Stimulated activated CD8-positive, alpha-beta memory T cell treated with anti-CD3 and anti-CD28 coated beads, Interleukin-4, amount 100 ng/mL, for 24 hours (primary cell): ENCODE measurements at regions not wholly inside any gene's neighbourhood (a gene's known extent, or its start where the extent isn't known, plus 50 kb on each side); places are given as distances from the start of the nearest gene placed in this dataset.

Source experiments
- DNase-seq: peaks from one replicate; pipeline ENCODE4 v3.0.0-alpha.2; 2020; ENCODE audit warnings: low read depth

DNA sequence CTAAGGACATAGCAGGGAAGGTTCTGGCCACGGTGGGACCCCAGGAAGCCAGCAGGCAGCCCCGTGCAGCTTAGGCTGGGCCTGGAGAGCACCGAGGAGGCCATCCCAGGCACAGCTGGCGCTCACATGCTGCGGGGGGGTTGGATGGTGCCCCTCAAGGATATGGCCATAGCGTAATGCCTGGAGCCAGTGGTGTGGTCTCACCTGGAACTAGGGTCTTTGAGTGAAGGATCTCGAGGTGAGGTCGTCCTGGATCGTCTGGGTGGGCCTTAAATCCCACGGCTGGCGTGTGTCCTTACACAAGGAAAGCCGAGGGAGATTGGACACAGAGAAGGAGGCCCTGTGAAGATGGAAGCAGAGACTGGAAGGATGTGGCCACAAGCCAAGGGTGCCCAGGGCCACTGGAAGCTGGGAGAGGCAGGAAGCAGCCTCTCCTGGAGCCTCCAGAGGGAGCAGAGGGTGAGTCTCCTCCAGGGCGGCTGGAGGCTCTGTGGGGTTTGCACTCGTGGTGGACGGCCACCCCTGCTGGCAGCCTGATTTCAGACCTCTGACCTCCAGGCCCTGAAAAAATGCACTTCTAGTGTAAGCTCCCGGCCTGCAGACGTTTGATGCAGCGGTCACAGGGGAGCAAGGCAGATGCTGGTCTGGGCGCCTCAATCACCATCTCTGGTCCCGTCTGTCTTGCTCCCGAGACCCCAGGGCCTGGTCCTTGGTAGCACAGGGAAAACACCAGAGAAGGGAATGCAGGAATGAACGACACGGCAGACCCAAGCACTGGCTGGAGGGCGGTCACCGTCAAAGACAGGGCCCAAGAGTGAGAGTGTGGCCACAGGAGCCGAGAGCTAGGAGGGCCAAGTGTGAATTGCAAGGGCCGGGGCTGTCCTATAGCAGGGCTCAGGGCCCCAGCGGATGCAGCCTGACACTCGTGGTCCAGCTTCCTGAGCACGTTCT, 218.6 kb downstream of the KIF26A start:
- no peak for DNase-seq

DNA sequence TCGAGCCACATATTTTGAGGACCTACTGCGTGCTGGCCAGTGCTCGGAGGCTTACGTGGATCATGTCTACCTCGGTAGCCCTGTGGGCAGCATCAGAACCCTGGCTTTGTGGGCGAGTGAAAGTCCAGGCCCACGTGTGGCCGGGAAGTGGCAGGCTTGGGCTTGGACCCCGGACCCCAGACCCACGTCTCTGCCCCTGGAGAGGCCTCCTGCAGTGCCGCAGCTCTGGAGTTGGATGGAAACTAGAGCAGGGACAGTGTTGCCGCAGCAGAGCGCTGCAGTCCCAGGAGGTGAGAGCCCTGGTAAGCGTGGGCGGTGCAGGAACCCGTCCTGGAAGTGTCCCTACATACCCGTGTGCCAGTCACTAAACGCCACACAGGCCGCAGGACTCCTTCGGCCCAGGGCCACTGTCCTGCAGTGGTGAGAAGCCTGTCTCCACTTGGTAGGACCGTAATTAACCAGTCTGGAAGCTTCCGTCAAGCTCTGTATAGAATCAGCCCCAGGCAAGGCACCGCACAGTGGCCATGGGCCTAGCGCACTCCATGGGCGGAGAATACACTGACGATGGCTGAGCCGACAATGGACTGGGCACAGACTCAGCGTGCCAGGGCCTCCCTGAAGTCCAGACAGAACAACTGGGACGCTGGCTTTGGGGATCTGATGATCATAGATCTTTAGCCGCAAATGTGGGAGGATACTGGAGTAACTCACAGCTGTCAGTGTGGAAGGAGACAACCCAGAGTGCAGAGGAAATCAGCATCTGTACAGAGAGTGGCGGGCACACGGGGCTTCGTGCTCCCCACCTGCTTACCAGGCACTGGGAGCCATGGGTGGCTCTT, 219.5 kb downstream of the KIF26A start:
- no peak for DNase-seq

GRCh38 chr14:104358528-104359300, 220.3 kb downstream of the KIF26A start:
- no peak for DNase-seq

DNA sequence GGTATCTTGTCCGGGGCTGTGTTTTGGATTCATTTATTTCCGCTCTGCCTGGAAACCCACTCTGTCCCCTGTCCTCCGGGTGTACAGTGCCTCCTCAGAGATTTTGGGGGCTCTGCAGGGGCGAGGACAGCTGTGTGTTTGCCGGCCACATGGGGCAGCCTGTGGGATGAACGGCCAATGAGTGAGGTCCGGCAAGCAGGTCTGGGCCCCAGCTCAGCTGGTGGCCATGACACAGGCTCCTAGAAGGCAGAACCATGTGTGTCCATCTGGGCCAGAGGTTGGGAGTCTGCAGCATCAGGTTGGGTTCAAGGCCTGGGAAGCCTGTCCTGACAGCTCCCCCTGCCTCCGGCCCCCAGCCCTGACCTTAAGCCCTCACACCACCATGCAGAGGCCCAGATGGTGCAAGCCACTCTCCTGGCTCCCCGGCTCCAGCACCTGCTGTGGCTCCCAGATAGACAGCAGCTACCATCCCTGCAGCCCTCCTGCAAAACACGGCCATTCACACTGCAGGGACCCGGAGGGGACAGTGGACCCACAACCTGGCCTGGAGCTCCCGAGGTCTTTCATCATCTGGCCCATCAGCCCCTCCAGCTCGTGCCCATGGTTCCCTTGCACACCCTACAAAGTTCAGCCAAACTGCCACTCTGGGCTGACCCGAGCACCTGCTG, 220.1 kb upstream of the C14orf180 start:
- DNase-seq = no peak

- DNase-seq = no peak
Observed at GRCh38 chr14:104359969-104360442, 219.6 kb upstream of the C14orf180 start.

DNA sequence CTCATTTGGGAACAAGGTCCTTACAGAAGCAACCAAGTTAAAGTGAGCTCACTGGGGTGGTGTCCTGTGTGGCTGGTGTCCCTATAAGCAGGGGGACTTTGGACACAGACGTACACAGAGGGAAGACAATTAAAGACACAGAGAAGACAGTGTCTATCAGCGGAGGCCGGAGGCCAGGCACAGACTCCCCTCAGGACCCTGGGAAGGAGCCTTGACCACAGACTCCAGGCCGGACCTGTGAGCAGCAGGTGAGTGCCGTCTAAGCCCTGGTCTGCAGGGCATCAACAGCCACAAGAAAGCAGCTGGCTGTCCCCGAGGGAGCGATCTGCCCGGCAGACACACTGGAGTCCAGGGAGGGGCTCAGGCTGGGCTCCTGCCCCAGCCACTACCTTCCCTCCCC, 219.1 kb upstream of the C14orf180 start:
- DNase-seq = no peak

- no peak for DNase-seq
Observed at GRCh38 chr14:104361101-104361591, 218.4 kb upstream of the C14orf180 start.

- DNase-seq = no peak
Observed at GRCh38 chr14:104361921-104362681, 217.5 kb upstream of the C14orf180 start.

DNA sequence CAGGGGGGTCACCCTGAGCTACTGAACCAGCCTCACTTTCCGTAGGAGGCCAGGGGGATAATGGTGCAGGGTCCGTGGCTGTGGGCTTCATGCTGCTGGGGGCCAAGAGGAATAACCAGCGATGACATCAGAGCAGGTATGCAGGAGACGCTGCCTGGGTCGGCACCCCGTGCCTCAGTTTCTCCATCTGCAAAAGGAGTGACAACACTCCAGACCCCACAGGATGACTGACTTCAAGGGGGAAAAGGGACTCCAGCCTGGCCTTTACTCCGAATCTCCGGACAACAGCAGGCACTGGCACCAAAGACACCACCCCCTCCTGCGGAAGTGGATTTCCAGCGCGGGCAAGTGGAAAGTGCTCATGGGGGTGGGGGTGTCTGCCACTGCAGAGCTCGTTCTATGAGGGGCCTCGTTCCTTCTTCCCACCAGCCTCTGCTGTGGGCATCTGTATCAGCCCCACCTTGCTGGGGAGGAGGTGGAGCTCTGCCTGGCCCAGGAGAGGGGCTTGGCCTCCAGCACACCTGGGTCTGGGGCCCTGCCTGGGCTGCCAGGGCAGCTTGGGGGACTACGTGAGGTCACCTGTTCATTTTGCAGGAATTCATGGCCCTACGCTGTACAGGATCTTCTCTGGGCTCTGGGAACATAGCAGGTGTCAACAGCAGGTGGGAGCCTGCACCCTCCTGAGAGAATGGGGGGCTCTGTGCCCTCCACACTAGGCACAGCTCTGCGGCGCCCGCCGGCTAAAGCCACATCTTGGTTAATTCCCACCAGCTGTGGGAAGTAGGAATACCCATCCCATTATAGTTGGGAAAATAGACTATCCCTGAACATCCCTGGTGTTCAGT, 216.6 kb upstream of the C14orf180 start:
- DNase-seq = no peak

DNA sequence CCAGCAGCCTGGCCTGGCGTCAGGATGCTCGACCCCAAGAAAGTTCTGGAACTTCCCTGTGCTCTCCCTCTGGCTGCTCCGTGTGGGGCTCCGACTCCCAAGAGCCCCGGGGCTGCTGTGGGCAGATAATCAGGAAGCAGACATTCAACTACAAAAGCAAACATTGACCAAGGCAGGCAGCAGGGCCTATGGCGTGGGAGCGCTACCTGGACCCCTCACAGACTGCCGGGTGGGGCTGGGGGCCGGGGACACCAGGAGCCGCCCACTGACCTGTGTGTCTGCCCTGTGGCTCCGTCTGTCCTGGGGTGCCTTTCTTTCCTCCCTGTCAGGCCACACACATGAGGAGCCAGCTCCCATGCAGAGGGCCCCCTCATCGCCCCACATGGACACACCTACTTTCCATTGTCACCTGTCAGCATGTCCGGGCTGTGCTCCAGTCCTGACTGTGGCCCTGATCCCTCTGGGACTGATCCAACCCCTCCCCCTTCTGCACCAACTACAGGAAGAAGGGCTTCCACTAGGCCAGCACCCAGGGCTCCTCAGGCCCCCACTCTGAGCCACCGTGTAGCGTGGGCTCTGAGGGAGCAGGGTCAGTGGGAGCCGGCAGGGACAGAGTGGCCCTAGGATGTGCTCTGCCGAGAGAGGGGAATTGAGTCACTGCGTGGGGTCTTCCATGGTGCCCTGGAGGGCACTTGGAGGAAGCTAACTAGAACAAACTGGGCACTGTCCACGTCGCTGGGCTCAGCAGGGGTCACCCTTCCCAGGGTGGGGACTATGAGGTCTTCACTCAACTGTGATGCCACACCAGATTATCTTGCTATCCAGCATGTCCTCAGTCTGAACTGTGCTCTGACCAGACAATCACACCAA, 215.4 kb upstream of the C14orf180 start:
- no peak for DNase-seq

GRCh38 chr14:104364830-104365229, 214.7 kb upstream of the C14orf180 start:
- DNase-seq = no peak

GRCh38 chr14:104366931-104367865, 212.4 kb upstream of the C14orf180 start:
- no peak for DNase-seq

- DNase-seq = no peak
Observed at GRCh38 chr14:104367866-104368750, 211.5 kb upstream of the C14orf180 start.

DNA sequence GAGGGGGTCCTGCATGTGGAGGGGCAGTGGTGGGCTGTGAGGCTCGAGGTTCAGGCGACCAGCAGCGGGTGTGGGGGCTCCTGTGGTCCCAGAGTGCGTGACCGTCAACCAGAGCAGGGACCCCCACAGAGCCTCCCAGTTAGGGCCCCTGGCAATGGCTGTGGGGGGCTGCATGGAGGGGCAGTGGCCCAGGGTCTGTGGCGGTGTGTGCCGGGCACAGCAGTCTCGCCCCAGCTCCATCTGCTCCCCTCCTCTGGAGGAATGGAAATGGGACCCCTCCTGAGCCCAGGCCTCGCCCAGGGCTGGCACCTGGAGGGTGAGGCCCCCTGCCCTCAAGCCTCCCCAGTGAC, 210.8 kb upstream of the C14orf180 start:
- no peak for DNase-seq

- DNase-seq = no peak
Observed at GRCh38 chr14:104369208-104369607, 210.4 kb upstream of the C14orf180 start.

DNA sequence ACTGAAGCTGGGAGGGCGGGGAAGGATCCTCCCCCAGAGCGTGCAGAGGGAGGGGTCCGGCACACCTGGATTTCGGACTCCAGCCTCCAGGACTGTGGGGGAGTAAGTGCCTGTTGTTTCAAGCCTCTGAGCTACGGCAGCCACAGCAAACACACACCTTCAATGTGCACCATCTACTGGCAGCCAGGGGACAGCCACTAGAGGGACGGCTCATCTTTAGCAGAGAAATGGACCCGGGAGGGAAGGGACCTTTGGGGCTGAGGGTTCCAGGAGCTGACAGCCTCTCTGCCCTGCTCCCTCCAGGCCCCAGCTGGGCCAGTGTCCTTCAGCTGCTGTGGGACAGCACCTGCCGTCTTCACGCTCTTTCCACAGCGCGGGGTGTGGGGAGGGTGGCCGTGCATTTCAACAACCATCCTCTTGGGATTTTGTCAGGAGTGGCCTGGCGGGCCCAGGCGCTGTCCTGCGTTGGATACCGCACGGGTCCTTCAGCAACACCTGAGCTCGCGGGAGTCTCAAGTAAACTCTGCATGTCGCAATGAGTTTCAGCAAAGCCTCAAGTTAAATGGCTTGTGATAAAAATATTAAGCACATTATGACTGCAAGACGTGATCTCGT, 209.2 kb upstream of the C14orf180 start:
- DNase-seq = no peak
